ENCODE measurements at regions not wholly inside any gene's neighbourhood (a gene's known extent, or its start where the extent isn't known, plus 50 kb on each side); places are given as distances from the start of the nearest gene placed in this dataset.

- TF ChIP-seq CTCF (conservative IDR thresholded peaks at IDR 0.05 in 1 of 2, IDR thresholded peaks at IDR 0.05 in 1 of 2; ENCODE audit: low read depth in 1 of 2, low read length in 2 of 2): no peak
- no peak for TF ChIP-seq EZH2 (IDR thresholded peaks at IDR 0.05; ENCODE audit: low read length, missing control alignments)
- Histone ChIP-seq H3K4me3 (replicated peaks in 1 of 4; ENCODE audit: control extremely low read depth in 1 of 4, insufficient read depth in 1 of 4, low read depth in 3 of 4, low read length in 4 of 4) (no peak overlapping the region), H4K20me1 (ENCODE audit: control insufficient read depth, extremely low read depth, insufficient read depth, low read length) (no peaks in the 10 kb centered on the region), H3K27ac (ENCODE audit: insufficient read depth, low read length) (no peak overlapping the region), H3K9me3 (ENCODE audit: control insufficient read depth, insufficient read depth, low read depth, low read length) (no peaks in the 10 kb centered on the region), H3K4me1 (ENCODE audit: control insufficient read depth, extremely low read depth, insufficient read depth, low read length) (no peaks in the 10 kb centered on the region), H2AFZ (ENCODE audit: low read length) (no peak overlapping the region), H3K4me2 (ENCODE audit: extremely low read depth, insufficient read depth, low read length) (no peak overlapping the region), H3K27me3 (ENCODE audit: control insufficient read depth, insufficient read depth, low read length) (no peaks in the 10 kb centered on the region), H3K79me2 (ENCODE audit: control insufficient read depth, insufficient read depth, low read length) (no peaks in the 10 kb centered on the region), H3K36me3 (ENCODE audit: control insufficient read depth, insufficient read depth, low read length) (no peaks in the 10 kb centered on the region), H3K9ac (ENCODE audit: insufficient read depth, low read length) (no peak overlapping the region)
- DNase-seq (ENCODE audit: low read depth in 2 of 2): no peak
Measured at GRCh38 chr12:115002434-115002833, 318.5 kb upstream of the TBX3 start.

GRCh38 chr12:115001571-115002180 is 317.7 kb upstream of the TBX3 start:
- no peaks in the 10 kb centered on the region for H3K36me3 ChIP-seq (ENCODE audit: control insufficient read depth, insufficient read depth, low read length)
- H3K4me1 ChIP-seq (ENCODE audit: control insufficient read depth, extremely low read depth, insufficient read depth, low read length): no peaks in the 10 kb centered on the region
- no peak overlapping the region for H3K4me3 ChIP-seq (replicated peaks in 1 of 4; ENCODE audit: control extremely low read depth in 1 of 4, insufficient read depth in 1 of 4, low read depth in 3 of 4, low read length in 4 of 4)
- no peak overlapping the region for H2AFZ ChIP-seq (ENCODE audit: low read length)
- no peaks in the 10 kb centered on the region for H3K79me2 ChIP-seq (ENCODE audit: control insufficient read depth, insufficient read depth, low read length)
- no peak for DNase-seq (ENCODE audit: low read depth in 2 of 2)
- no peaks in the 10 kb centered on the region for H3K9me3 ChIP-seq (ENCODE audit: control insufficient read depth, insufficient read depth, low read depth, low read length)
- H3K4me2 ChIP-seq (ENCODE audit: extremely low read depth, insufficient read depth, low read length): no peak overlapping the region
- no peak for TF ChIP-seq CTCF (conservative IDR thresholded peaks at IDR 0.05 in 1 of 2, IDR thresholded peaks at IDR 0.05 in 1 of 2; ENCODE audit: low read depth in 1 of 2, low read length in 2 of 2)
- TF ChIP-seq EZH2 (IDR thresholded peaks at IDR 0.05; ENCODE audit: low read length, missing control alignments): no peak
- no peaks in the 10 kb centered on the region for H3K27me3 ChIP-seq (ENCODE audit: control insufficient read depth, insufficient read depth, low read length)
- H3K9ac ChIP-seq (ENCODE audit: insufficient read depth, low read length): no peak overlapping the region
- H4K20me1 ChIP-seq (ENCODE audit: control insufficient read depth, extremely low read depth, insufficient read depth, low read length): no peaks in the 10 kb centered on the region
- no peak overlapping the region for H3K27ac ChIP-seq (ENCODE audit: insufficient read depth, low read length)

- Histone ChIP-seq H3K4me2 (ENCODE audit: extremely low read depth, insufficient read depth, low read length) (no peak overlapping the region), H4K20me1 (ENCODE audit: control insufficient read depth, extremely low read depth, insufficient read depth, low read length) (no peaks in the 10 kb centered on the region), H3K79me2 (ENCODE audit: control insufficient read depth, insufficient read depth, low read length) (no peaks in the 10 kb centered on the region), H3K9me3 (ENCODE audit: control insufficient read depth, insufficient read depth, low read depth, low read length) (no peaks in the 10 kb centered on the region), H3K36me3 (ENCODE audit: control insufficient read depth, insufficient read depth, low read length) (no peaks in the 10 kb centered on the region), H3K4me3 (replicated peaks in 1 of 4; ENCODE audit: control extremely low read depth in 1 of 4, insufficient read depth in 1 of 4, low read depth in 3 of 4, low read length in 4 of 4) (no peak overlapping the region), H3K4me1 (ENCODE audit: control insufficient read depth, extremely low read depth, insufficient read depth, low read length) (no peaks in the 10 kb centered on the region), H3K27me3 (ENCODE audit: control insufficient read depth, insufficient read depth, low read length) (no peaks in the 10 kb centered on the region), H3K27ac (ENCODE audit: insufficient read depth, low read length) (no peak overlapping the region), H2AFZ (ENCODE audit: low read length) (no peak overlapping the region), H3K9ac (ENCODE audit: insufficient read depth, low read length) (no peak overlapping the region)
- peak in 1 of 2 donors; percentile 74 for DNase-seq (ENCODE audit: low read depth in 2 of 2)
- TF ChIP-seq EZH2 (IDR thresholded peaks at IDR 0.05; ENCODE audit: low read length, missing control alignments): no peak
Measured at GRCh38 chr12:115000038-115000437, 316.1 kb upstream of the TBX3 start.

Data from fibroblast of lung (primary cell).